ENCODE measurements at regions not wholly inside any gene's neighbourhood (a gene's known extent, or its start where the extent isn't known, plus 50 kb on each side); places are given as distances from the start of the nearest gene placed in this dataset.

DNA sequence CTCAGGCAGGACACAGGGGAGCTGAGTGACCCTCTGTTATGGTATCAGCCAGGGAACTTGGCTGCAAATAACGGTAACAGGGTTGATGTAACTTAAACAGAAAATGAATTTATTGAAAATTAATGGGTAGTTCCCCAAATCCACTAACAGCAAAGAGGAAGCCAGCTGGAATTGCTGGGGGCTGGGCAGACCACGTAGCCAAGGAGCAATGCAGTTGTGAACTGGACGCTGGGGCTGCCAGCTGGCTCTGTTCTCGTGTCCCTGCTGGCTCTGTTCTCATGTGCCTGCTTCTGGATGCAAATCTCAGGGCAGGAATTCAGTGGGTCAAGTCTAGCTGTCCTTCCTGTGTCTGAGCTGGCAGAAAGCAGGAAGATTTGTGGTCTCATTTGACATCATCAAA lies 1383.3 kb upstream of the TMEM132C start:
- H3K9me3 ChIP-seq (ENCODE audit: control insufficient read depth, insufficient read depth, low read length): peaks cover 26% of the 10 kb centered on the region
- ChIA-PET POLR2A (no interaction called here), CTCF (no interaction called here)
- no peaks in the 10 kb centered on the region for H3K27me3 ChIP-seq (ENCODE audit: control insufficient read depth, insufficient read depth, low read length)
- H3K4me3 ChIP-seq (ENCODE audit: low read depth, low read length): no peak overlapping the region
- DNase-seq (ENCODE audit: low read depth, low spot score): no peak
- H3K27ac ChIP-seq (ENCODE audit: low read depth, low read length): no peak overlapping the region
- no peak for TF ChIP-seq CTCF (IDR thresholded peaks at IDR 0.05; ENCODE audit: low read depth, low read length)

- no peak for DNase-seq (ENCODE audit: low read depth, low spot score)
- Histone ChIP-seq H3K9me3 (ENCODE audit: control insufficient read depth, insufficient read depth, low read length) (peaks cover 5% of the 10 kb centered on the region; the same call in 1 of the 2 replicates), H3K27ac (ENCODE audit: low read depth, low read length) (no peak overlapping the region), H3K27me3 (ENCODE audit: control insufficient read depth, insufficient read depth, low read length) (no peaks in the 10 kb centered on the region), H3K4me3 (ENCODE audit: low read depth, low read length) (no peak overlapping the region)
- POLR2A ChIA-PET: no interaction called here
- no peak for TF ChIP-seq CTCF (IDR thresholded peaks at IDR 0.05; ENCODE audit: low read depth, low read length)
- CTCF ChIA-PET: no interaction called here
Measured at GRCh38 chr12:126889501-126889900, 1377.5 kb upstream of the TMEM132C start.

- peaks cover 5% of the 10 kb centered on the region; the same call in 1 of the 2 replicates for H3K9me3 ChIP-seq (ENCODE audit: control insufficient read depth, insufficient read depth, low read length)
- no peak for DNase-seq (ENCODE audit: low read depth, low spot score)
- no peaks in the 10 kb centered on the region for H3K27me3 ChIP-seq (ENCODE audit: control insufficient read depth, insufficient read depth, low read length)
- CTCF ChIA-PET: no interaction called here
- no peak overlapping the region for H3K4me3 ChIP-seq (ENCODE audit: low read depth, low read length)
- no peak overlapping the region for H3K27ac ChIP-seq (ENCODE audit: low read depth, low read length)
- POLR2A ChIA-PET: no interaction called here
- TF ChIP-seq CTCF (IDR thresholded peaks at IDR 0.05; ENCODE audit: low read depth, low read length): no peak
Measured at GRCh38 chr12:126890097-126890496, 1376.9 kb upstream of the TMEM132C start.

GRCh38 chr12:126891789-126892188 lies 1375.2 kb upstream of the TMEM132C start:
- H3K27me3 ChIP-seq (ENCODE audit: control insufficient read depth, insufficient read depth, low read length): no peaks in the 10 kb centered on the region
- ChIA-PET CTCF (no interaction called here), POLR2A (no interaction called here)
- TF ChIP-seq CTCF (IDR thresholded peaks at IDR 0.05; ENCODE audit: low read depth, low read length): no peak
- no peak overlapping the region for H3K27ac ChIP-seq (ENCODE audit: low read depth, low read length)
- peaks cover 10% of the 10 kb centered on the region; the same call in 1 of the 2 replicates for H3K9me3 ChIP-seq (ENCODE audit: control insufficient read depth, insufficient read depth, low read length)
- H3K4me3 ChIP-seq (ENCODE audit: low read depth, low read length): no peak overlapping the region
- DNase-seq (ENCODE audit: low read depth, low spot score): no peak

DNA sequence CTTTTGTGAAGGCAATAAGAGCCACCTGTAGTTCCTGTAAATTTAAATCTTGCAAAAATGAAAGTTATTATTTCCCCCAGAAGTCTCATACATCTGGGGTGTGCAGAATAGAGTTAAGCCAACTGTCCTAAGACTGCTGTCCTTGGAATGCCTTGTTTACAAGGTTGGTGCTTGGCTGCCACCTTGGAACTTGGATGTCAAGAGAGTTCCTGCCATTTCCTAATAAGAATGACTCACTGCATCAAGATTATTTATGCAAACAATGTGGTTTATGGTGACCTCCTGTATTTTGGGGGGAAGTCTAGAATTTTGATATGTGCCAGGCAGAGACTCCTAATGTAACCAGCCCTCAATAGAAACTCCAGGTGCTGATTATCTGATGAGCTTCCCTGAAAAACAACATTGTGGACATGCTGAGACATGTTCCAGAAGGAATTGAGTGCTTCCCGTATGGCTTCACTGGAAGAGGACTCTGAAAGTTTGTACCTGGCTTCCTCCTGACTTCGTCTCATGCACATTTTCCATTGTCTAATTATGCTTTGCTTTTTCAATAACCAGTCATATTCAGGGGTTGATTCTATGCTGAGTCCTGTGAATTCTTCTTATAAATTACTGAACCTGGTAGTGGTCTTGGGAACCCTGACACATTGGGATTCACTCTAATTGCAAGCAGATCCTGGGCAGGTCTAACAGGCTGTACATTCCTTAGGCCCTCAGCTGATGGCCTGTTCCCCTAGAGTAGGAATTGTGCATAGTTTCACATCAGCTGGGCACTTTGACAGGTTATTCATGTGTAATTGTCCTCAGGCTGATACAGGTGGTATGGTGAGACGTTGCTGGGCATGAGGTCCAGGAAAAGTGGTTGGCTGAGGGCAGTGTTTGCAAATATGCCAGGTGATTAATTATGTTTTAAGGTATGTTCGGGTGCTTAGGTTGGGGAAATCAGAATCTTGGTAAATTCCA lies 1370.7 kb upstream of the TMEM132C start:
- no peak for TF ChIP-seq CTCF (IDR thresholded peaks at IDR 0.05; ENCODE audit: low read depth, low read length)
- Histone ChIP-seq H3K27ac (ENCODE audit: low read depth, low read length) (no peak overlapping the region), H3K4me3 (ENCODE audit: low read depth, low read length) (no peak overlapping the region), H3K27me3 (ENCODE audit: control insufficient read depth, insufficient read depth, low read length) (no peaks in the 10 kb centered on the region), H3K9me3 (ENCODE audit: control insufficient read depth, insufficient read depth, low read length) (peaks cover 23% of the 10 kb centered on the region)
- POLR2A ChIA-PET: no interaction called here
- CTCF ChIA-PET: no interaction called here
- DNase-seq (ENCODE audit: low read depth, low spot score): no peak
